ENCODE measurements at regions not wholly inside any gene's neighbourhood (a gene's known extent, or its start where the extent isn't known, plus 50 kb on each side); places are given as distances from the start of the nearest gene placed in this dataset.

DNA sequence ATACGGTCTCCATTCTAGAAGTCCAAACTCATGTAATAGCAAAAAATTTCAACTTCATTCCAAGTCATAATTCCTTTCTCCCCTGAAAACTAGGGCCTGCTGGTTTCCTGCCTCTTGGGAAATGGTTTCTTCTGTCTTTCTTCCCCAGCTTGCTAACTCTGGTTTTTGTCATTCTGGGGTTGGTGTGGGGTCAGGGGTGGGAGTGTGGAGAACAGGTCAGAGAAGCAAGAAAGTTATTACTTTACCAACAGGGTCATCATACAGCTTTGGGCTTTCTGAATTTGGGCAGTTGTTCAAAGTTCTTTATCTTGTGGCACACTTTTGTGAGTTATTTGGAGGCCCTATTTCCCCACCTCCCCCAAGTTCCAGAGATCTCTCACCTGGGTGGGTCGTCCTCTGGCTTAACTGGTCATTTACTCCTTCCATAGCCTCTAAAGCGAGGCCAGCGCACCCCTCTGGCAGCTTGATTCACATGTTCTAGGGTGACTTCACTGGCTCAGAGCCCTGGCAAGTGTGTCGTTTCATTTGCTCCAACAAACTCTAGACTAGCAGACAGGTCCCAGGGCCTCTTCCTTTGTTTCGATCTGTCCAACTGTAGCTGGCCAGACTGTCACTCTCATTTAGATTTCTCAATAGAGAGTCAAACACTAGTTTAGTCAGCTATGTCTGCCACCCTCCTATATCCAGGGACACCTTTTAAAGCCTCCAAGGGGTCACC lies 161.2 kb downstream of the JCAD start:
- no peak overlapping the region for H3K4me2 ChIP-seq (ENCODE audit: insufficient read depth, low read length)
- H3K36me3 ChIP-seq (ENCODE audit: control insufficient read depth in 2 of 2, extremely low read depth in 1 of 2, insufficient read depth in 2 of 2, low read length in 2 of 2), result no peaks in the 10 kb centered on the region
- no TSS peak for BruUV-seq (replicated peaks)
- DNase-seq (ENCODE audit: low read depth, low spot score), result no peak
- H3K4me3 ChIP-seq (replicated peaks in 1 of 3; ENCODE audit: insufficient read depth in 1 of 3, low read depth in 1 of 3, low read length in 3 of 3), result no peak overlapping the region
- TF ChIP-seq EZH2 (IDR thresholded peaks at IDR 0.05; ENCODE audit: borderline replicate concordance, low read depth, low read length, severe bottlenecking) (no peak), POLR2AphosphoS5 (IDR thresholded peaks at IDR 0.05; ENCODE audit: insufficient read depth, low read depth, low read length) (no peak), JUN (IDR thresholded peaks at IDR 0.05; ENCODE audit: borderline replicate concordance, insufficient read depth, insufficient read length, low read depth) (no peak), FOS (IDR thresholded peaks at IDR 0.05; ENCODE audit: borderline replicate concordance, insufficient read depth, low read length) (no peak), MYC (IDR thresholded peaks at IDR 0.05; ENCODE audit: low read depth, low read length) (no peak), GATA2 (IDR thresholded peaks at IDR 0.05; ENCODE audit: insufficient read depth, insufficient read length, low read depth, low read length) (no peak), POLR2A (IDR thresholded peaks at IDR 0.05; ENCODE audit: low read depth, low read length) (no peak)
- TF ChIP-seq, protein P1, sequence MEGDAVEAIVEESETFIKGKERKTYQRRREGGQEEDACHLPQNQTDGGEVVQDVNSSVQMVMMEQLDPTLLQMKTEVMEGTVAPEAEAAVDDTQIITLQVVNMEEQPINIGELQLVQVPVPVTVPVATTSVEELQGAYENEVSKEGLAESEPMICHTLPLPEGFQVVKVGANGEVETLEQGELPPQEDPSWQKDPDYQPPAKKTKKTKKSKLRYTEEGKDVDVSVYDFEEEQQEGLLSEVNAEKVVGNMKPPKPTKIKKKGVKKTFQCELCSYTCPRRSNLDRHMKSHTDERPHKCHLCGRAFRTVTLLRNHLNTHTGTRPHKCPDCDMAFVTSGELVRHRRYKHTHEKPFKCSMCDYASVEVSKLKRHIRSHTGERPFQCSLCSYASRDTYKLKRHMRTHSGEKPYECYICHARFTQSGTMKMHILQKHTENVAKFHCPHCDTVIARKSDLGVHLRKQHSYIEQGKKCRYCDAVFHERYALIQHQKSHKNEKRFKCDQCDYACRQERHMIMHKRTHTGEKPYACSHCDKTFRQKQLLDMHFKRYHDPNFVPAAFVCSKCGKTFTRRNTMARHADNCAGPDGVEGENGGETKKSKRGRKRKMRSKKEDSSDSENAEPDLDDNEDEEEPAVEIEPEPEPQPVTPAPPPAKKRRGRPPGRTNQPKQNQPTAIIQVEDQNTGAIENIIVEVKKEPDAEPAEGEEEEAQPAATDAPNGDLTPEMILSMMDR (IDR thresholded peaks at IDR 0.05; ENCODE audit: extremely low read depth in 1 of 2, insufficient read depth in 1 of 2, low read depth in 1 of 2, low read length in 2 of 2), result no peak
- TF ChIP-seq, protein P2, sequence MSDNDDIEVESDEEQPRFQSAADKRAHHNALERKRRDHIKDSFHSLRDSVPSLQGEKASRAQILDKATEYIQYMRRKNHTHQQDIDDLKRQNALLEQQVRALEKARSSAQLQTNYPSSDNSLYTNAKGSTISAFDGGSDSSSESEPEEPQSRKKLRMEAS (IDR thresholded peaks at IDR 0.05; ENCODE audit: insufficient read depth, insufficient read length), result no peak
- no peaks in the 10 kb centered on the region for H3K9me1 ChIP-seq (replicated peaks; ENCODE audit: control insufficient read depth, extremely low read depth, insufficient read depth, low read length)
- no peak for FAIRE-seq
- dilution Hi-C loops (cut with MboI; ENCODE audit: extremely low pct_ligation_motif_present, low sequenced_read_pairs) (no loop called here), intact Hi-C loops (cut with micrococcal nuclease) (no loop called here)
- POLR2A ChIA-PET, result no interaction called here
- no peaks in the 10 kb centered on the region for H3K79me2 ChIP-seq (ENCODE audit: control insufficient read depth, insufficient read depth, low read length)
- CTCF ChIA-PET, result interaction anchor here (0.8 to 0.9 kb wide), 2 partner anchors 24 to 40 kb away, joined by 3 read pairs; no protein-coding TSS in a partner anchor
- H4K20me1 ChIP-seq (replicated peaks; ENCODE audit: control insufficient read depth, extremely low read depth, insufficient read depth, low read length), result no peaks in the 10 kb centered on the region
- H3K27ac ChIP-seq (ENCODE audit: insufficient read depth, low read depth, low read length), result no peak overlapping the region
- H2AFZ ChIP-seq (ENCODE audit: low read depth, low read length), result no peak overlapping the region
- H3K9ac ChIP-seq (replicated peaks; ENCODE audit: extremely low read depth, insufficient read depth, low read length), result no peak overlapping the region
- H3K4me1 ChIP-seq (ENCODE audit: control insufficient read depth, extremely low read depth, insufficient read depth, low read length), result peaks cover 14% of the 10 kb centered on the region
- H3K9me3 ChIP-seq (replicated peaks; ENCODE audit: control insufficient read depth, insufficient read depth, low read length), result no peaks in the 10 kb centered on the region
- peaks cover 2 to 6% of the 10 kb centered on the region in 2 experiments for H3K27me3 ChIP-seq (ENCODE audit: control insufficient read depth in 2 of 2, insufficient read depth in 2 of 2, low read length in 2 of 2)

Measured in endothelial cell of umbilical vein (primary cell).